IgD-negative memory B cell (primary cell): ENCODE measurements at regions not wholly inside any gene's neighbourhood (a gene's known extent, or its start where the extent isn't known, plus 50 kb on each side); places are given as distances from the start of the nearest gene placed in this dataset.
"Not testable (repeated sequence)": the region's sequence is repeated elsewhere in the genome, so short reads cannot be mapped to it uniquely, and the experiment has no call there.

Source experiments
- H3K27ac Mint-ChIP-seq, 3 donors: one replicate each; pipeline ENCODE4 v1.8.0; 2020 to 2022; ENCODE audit warnings: mild to moderate bottlenecking in 3 of 3, mixed read lengths in 3 of 3, moderate library complexity in 1 of 3
- H3K27me3 Mint-ChIP-seq: one replicate; pipeline ENCODE4 v1.8.0; 2021; ENCODE audit warnings: mixed read lengths
- H3K36me3 Mint-ChIP-seq: one replicate; pipeline ENCODE4 v1.8.0; 2020; ENCODE audit warnings: mild to moderate bottlenecking, mixed read lengths
- H3K4me1 Mint-ChIP-seq, 3 donors: one replicate each; pipeline ENCODE4 v1.8.0; 2020 to 2022; ENCODE audit warnings: mixed read lengths in 3 of 3, mild to moderate bottlenecking in 1 of 3
- H3K4me3 Mint-ChIP-seq, 4 donors: one replicate each; pipeline ENCODE4 v1.8.0; 2020 to 2022; ENCODE audit warnings: mild to moderate bottlenecking in 4 of 4, mixed read lengths in 4 of 4, moderate library complexity in 3 of 4
- H3K9me3 Mint-ChIP-seq, 3 donors: one replicate each; pipeline ENCODE4 v1.8.0; 2020 to 2021; ENCODE audit warnings: mixed read lengths in 3 of 3, mild to moderate bottlenecking in 1 of 3

- Mint-ChIP-seq H3K4me3 (no peak overlapping the region), H3K9me3 (no peaks in the 10 kb centered on the region), H3K36me3 (peaks cover 2% of the 10 kb centered on the region), H3K4me1 (no peaks in the 10 kb centered on the region), H3K27ac (no peak overlapping the region), H3K27me3 (peaks cover 2% of the 10 kb centered on the region)
Measured at GRCh38 chr10:10680496-10680895, 337.2 kb upstream of the CELF2 start.

- Mint-ChIP-seq H3K4me3 (no peak overlapping the region), H3K27me3 (peaks cover 6% of the 10 kb centered on the region), H3K27ac (no peak overlapping the region), H3K36me3 (no peaks in the 10 kb centered on the region), H3K9me3 (peaks cover 0 to 3% (median 0%) of the 10 kb centered on the region in 3 donors), H3K4me1 (no peaks in the 10 kb centered on the region)
Measured at GRCh38 chr10:10684972-10685371, 332.7 kb upstream of the CELF2 start.

- Mint-ChIP-seq H3K9me3 (peaks cover 0 to 3% (median 2%) of the 10 kb centered on the region in 3 donors), H3K27me3 (peaks cover 6% of the 10 kb centered on the region), H3K4me1 (no peaks in the 10 kb centered on the region), H3K27ac (no peak overlapping the region), H3K4me3 (no peak overlapping the region), H3K36me3 (no peaks in the 10 kb centered on the region)
Measured at GRCh38 chr10:10685566-10685965, 332.1 kb upstream of the CELF2 start.

- no peaks in the 10 kb centered on the region for H3K4me1 Mint-ChIP-seq
- no peak overlapping the region for H3K27ac Mint-ChIP-seq
- no peaks in the 10 kb centered on the region for H3K36me3 Mint-ChIP-seq
- peaks cover 6% of the 10 kb centered on the region for H3K27me3 Mint-ChIP-seq
- H3K9me3 Mint-ChIP-seq, result peaks cover 0 to 3% (median 2%) of the 10 kb centered on the region in 3 donors
- H3K4me3 Mint-ChIP-seq, result no peak overlapping the region
Measured at GRCh38 chr10:10687751-10688150, 329.9 kb upstream of the CELF2 start.

- Mint-ChIP-seq H3K27me3 (no peaks in the 10 kb centered on the region), H3K4me1 (peaks cover 0 to 3% (median 0%) of the 10 kb centered on the region in 3 donors), H3K4me3 (no peak overlapping the region), H3K9me3 (peaks cover 0 to 3% (median 0%) of the 10 kb centered on the region in 3 donors), H3K27ac (no peak overlapping the region), H3K36me3 (no peaks in the 10 kb centered on the region)
Measured at GRCh38 chr10:10699427-10699826, 318.2 kb upstream of the CELF2 start.

GRCh38 chr10:10701084-10701611 lies 316.5 kb upstream of the CELF2 start:
- peaks cover 0 to 3% (median 0%) of the 10 kb centered on the region in 3 donors for H3K4me1 Mint-ChIP-seq
- no peak overlapping the region for H3K27ac Mint-ChIP-seq
- H3K36me3 Mint-ChIP-seq, result no peaks in the 10 kb centered on the region
- peaks cover 0 to 3% (median 0%) of the 10 kb centered on the region in 3 donors for H3K9me3 Mint-ChIP-seq
- no peaks in the 10 kb centered on the region for H3K27me3 Mint-ChIP-seq
- H3K4me3 Mint-ChIP-seq, result no peak overlapping the region

GRCh38 chr10:10702211-10702610 lies 315.5 kb upstream of the CELF2 start:
- no peaks in the 10 kb centered on the region for H3K27me3 Mint-ChIP-seq
- H3K4me1 Mint-ChIP-seq, result peaks cover 0 to 3% (median 0%) of the 10 kb centered on the region in 3 donors
- no peaks in the 10 kb centered on the region for H3K9me3 Mint-ChIP-seq

GRCh38 chr10:10703382-10703781 lies 314.3 kb upstream of the CELF2 start:
- Mint-ChIP-seq H3K9me3 (no peaks in the 10 kb centered on the region), H3K4me1 (peaks cover 0 to 3% (median 0%) of the 10 kb centered on the region in 3 donors), H3K27ac (no peak overlapping the region), H3K36me3 (no peaks in the 10 kb centered on the region), H3K4me3 (no peak overlapping the region), H3K27me3 (no peaks in the 10 kb centered on the region)

More at GRCh38 chr10:10702211-10702610, 315.5 kb upstream of the CELF2 start:
- no peak overlapping the region for H3K27ac Mint-ChIP-seq
- H3K36me3 Mint-ChIP-seq, result no peaks in the 10 kb centered on the region
- H3K4me3 Mint-ChIP-seq, result no peak overlapping the region

GRCh38 chr10:10712155-10712704 lies 305.4 kb upstream of the CELF2 start:
- no peaks in the 10 kb centered on the region for H3K36me3 Mint-ChIP-seq
- no peak overlapping the region for H3K27ac Mint-ChIP-seq
- no peak overlapping the region for H3K4me3 Mint-ChIP-seq
- H3K4me1 Mint-ChIP-seq, result no peaks in the 10 kb centered on the region
- H3K9me3 Mint-ChIP-seq, result no peaks in the 10 kb centered on the region
- H3K27me3 Mint-ChIP-seq, result no peaks in the 10 kb centered on the region

- Mint-ChIP-seq H3K4me3 (no peak overlapping the region), H3K9me3 (peaks cover 0 to 1% (median 0%) of the 10 kb centered on the region in 3 donors), H3K27ac (no peak overlapping the region), H3K36me3 (no peaks in the 10 kb centered on the region), H3K4me1 (no peaks in the 10 kb centered on the region), H3K27me3 (no peaks in the 10 kb centered on the region)
Measured at GRCh38 chr10:10714327-10714726, 303.3 kb upstream of the CELF2 start.

GRCh38 chr10:10716972-10717371 lies 300.7 kb upstream of the CELF2 start:
- H3K27ac Mint-ChIP-seq, result no peak overlapping the region
- H3K27me3 Mint-ChIP-seq, result no peaks in the 10 kb centered on the region
- H3K4me1 Mint-ChIP-seq, result no peaks in the 10 kb centered on the region
- no peak overlapping the region for H3K4me3 Mint-ChIP-seq
- peaks cover 0 to 1% (median 0%) of the 10 kb centered on the region in 3 donors for H3K9me3 Mint-ChIP-seq
- H3K36me3 Mint-ChIP-seq, result no peaks in the 10 kb centered on the region

- Mint-ChIP-seq H3K27me3 (no peaks in the 10 kb centered on the region), H3K4me1 (no peaks in the 10 kb centered on the region), H3K36me3 (no peaks in the 10 kb centered on the region), H3K27ac (no peak overlapping the region), H3K9me3 (peaks cover 0 to 1% (median 0%) of the 10 kb centered on the region in 3 donors), H3K4me3 (no peak overlapping the region)
Measured at GRCh38 chr10:10722422-10722821, 295.2 kb upstream of the CELF2 start.

GRCh38 chr10:10725196-10725595 lies 292.5 kb upstream of the CELF2 start:
- Mint-ChIP-seq H3K27me3 (no peaks in the 10 kb centered on the region), H3K4me3 (no peak overlapping the region), H3K9me3 (peaks cover 0 to 2% (median 1%) of the 10 kb centered on the region in 3 donors), H3K36me3 (no peaks in the 10 kb centered on the region), H3K4me1 (no peaks in the 10 kb centered on the region), H3K27ac (no peak overlapping the region)

- Mint-ChIP-seq H3K27me3 (no peaks in the 10 kb centered on the region), H3K4me3 (no peak overlapping the region), H3K9me3 (peaks cover 0 to 2% (median 1%) of the 10 kb centered on the region in 3 donors), H3K27ac (no peak overlapping the region), H3K4me1 (no peaks in the 10 kb centered on the region), H3K36me3 (no peaks in the 10 kb centered on the region)
Measured at GRCh38 chr10:10726101-10726500, 291.6 kb upstream of the CELF2 start.

GRCh38 chr10:10727411-10727810 lies 290.3 kb upstream of the CELF2 start:
- not testable (repeated sequence) for H3K27ac Mint-ChIP-seq, H3K4me3 Mint-ChIP-seq, H3K4me1 Mint-ChIP-seq, H3K27me3 Mint-ChIP-seq, H3K36me3 Mint-ChIP-seq, H3K9me3 Mint-ChIP-seq

- no peak overlapping the region for H3K27ac Mint-ChIP-seq
- H3K4me3 Mint-ChIP-seq, result no peak overlapping the region
- no peaks in the 10 kb centered on the region for H3K4me1 Mint-ChIP-seq
- H3K36me3 Mint-ChIP-seq, result no peaks in the 10 kb centered on the region
- H3K27me3 Mint-ChIP-seq, result no peaks in the 10 kb centered on the region
- H3K9me3 Mint-ChIP-seq, result peaks cover 0 to 2% (median 1%) of the 10 kb centered on the region in 3 donors
Measured at GRCh38 chr10:10727812-10728211, 289.9 kb upstream of the CELF2 start.
